ENCODE measurements at regions not wholly inside any gene's neighbourhood (a gene's known extent, or its start where the extent isn't known, plus 50 kb on each side); places are given as distances from the start of the nearest gene placed in this dataset.

GRCh38 chr6:105578179-105578707, 175.4 kb upstream of the PREP start:
- no peaks in the 10 kb centered on the region for H3K9me3 ChIP-seq (ENCODE audit: control insufficient read depth, insufficient read depth, low read length)
- H3K27ac ChIP-seq (ENCODE audit: low read length), result no peak overlapping the region
- TF ChIP-seq, protein P1, sequence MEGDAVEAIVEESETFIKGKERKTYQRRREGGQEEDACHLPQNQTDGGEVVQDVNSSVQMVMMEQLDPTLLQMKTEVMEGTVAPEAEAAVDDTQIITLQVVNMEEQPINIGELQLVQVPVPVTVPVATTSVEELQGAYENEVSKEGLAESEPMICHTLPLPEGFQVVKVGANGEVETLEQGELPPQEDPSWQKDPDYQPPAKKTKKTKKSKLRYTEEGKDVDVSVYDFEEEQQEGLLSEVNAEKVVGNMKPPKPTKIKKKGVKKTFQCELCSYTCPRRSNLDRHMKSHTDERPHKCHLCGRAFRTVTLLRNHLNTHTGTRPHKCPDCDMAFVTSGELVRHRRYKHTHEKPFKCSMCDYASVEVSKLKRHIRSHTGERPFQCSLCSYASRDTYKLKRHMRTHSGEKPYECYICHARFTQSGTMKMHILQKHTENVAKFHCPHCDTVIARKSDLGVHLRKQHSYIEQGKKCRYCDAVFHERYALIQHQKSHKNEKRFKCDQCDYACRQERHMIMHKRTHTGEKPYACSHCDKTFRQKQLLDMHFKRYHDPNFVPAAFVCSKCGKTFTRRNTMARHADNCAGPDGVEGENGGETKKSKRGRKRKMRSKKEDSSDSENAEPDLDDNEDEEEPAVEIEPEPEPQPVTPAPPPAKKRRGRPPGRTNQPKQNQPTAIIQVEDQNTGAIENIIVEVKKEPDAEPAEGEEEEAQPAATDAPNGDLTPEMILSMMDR (IDR thresholded peaks at IDR 0.05), result no peak
- Mint-ChIP-seq H3K27ac (no peak overlapping the region), H3K4me1 (no peaks in the 10 kb centered on the region), H3K4me3 (no peak overlapping the region), H3K9me3 (no peaks in the 10 kb centered on the region), H3K36me3 (no peaks in the 10 kb centered on the region), H3K27me3 (ENCODE audit: low read depth in 2 of 2) (peaks cover 9 to 14% of the 10 kb centered on the region in 2 donors)
- H3K4me1 ChIP-seq (ENCODE audit: control insufficient read depth, insufficient read depth, low read length), result no peaks in the 10 kb centered on the region
- WGBS (ENCODE audit: insufficient coverage), result no CpG with 5 or more reads among the region's 1 CpG
- intact Hi-C loops (cut with micrococcal nuclease), result no loop called here
- no peak for DNase-seq
- no peak for ATAC-seq
- H3K27me3 ChIP-seq (ENCODE audit: control insufficient read depth, insufficient read depth, low read length), result no peaks in the 10 kb centered on the region
- no peak overlapping the region for H3K4me3 ChIP-seq (ENCODE audit: low read length)
- H3K36me3 ChIP-seq (ENCODE audit: control insufficient read depth, insufficient read depth, low read length), result no peaks in the 10 kb centered on the region

- Mint-ChIP-seq H3K9me3 (no peaks in the 10 kb centered on the region), H3K4me1 (no peaks in the 10 kb centered on the region), H3K36me3 (no peaks in the 10 kb centered on the region), H3K27me3 (ENCODE audit: low read depth in 2 of 2) (peaks cover 14 to 15% of the 10 kb centered on the region in 2 donors), H3K4me3 (no peak overlapping the region), H3K27ac (no peak overlapping the region)
- intact Hi-C loops (cut with micrococcal nuclease), result no loop called here
- no peaks in the 10 kb centered on the region for H3K4me1 ChIP-seq (ENCODE audit: control insufficient read depth, insufficient read depth, low read length)
- H3K4me3 ChIP-seq (ENCODE audit: low read length), result no peak overlapping the region
- H3K27me3 ChIP-seq (ENCODE audit: control insufficient read depth, insufficient read depth, low read length), result no peaks in the 10 kb centered on the region
- ATAC-seq, result no peak
- DNase-seq, result no peak
- no CpG with 5 or more reads among the region's 2 CpGs for WGBS (ENCODE audit: insufficient coverage)
- H3K9me3 ChIP-seq (ENCODE audit: control insufficient read depth, insufficient read depth, low read length), result no peaks in the 10 kb centered on the region
- TF ChIP-seq, protein P1 (IDR thresholded peaks at IDR 0.05), result no peak
- no peak overlapping the region for H3K27ac ChIP-seq (ENCODE audit: low read length)
- no peaks in the 10 kb centered on the region for H3K36me3 ChIP-seq (ENCODE audit: control insufficient read depth, insufficient read depth, low read length)
Measured at GRCh38 chr6:105573556-105573955, 170.7 kb upstream of the PREP start.

DNA sequence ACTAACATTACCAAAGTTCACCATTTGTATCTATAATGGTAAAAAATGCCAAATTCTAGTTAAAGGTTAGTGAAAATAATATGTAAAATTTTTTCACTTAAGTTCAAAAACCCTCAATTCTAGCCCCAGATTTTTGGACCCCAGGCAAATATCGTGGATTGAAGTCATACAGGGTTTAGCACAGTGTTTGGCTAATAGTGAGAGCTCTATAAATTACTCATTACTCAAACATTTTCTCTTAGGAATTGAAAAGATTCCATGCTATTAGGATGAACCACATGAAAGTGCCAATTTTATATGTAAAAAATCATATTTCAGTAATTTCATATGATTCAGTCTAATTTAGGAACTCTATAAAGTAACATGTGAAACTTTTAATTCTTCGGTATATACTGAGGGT, 170.3 kb upstream of the PREP start:
- DNase-seq (no peak), ATAC-seq (no peak)
- Mint-ChIP-seq H3K4me3 (no peak overlapping the region), H3K9me3 (no peaks in the 10 kb centered on the region), H3K27ac (no peak overlapping the region), H3K36me3 (no peaks in the 10 kb centered on the region), H3K4me1 (no peaks in the 10 kb centered on the region), H3K27me3 (ENCODE audit: low read depth in 2 of 2) (peaks cover 14 to 15% of the 10 kb centered on the region in 2 donors)
- no peaks in the 10 kb centered on the region for H3K36me3 ChIP-seq (ENCODE audit: control insufficient read depth, insufficient read depth, low read length)
- 100% methylated on average over 1 of the region's 2 CpGs for WGBS (ENCODE audit: insufficient coverage)
- intact Hi-C loops (cut with micrococcal nuclease), result no loop called here
- H3K4me3 ChIP-seq (ENCODE audit: low read length), result no peak overlapping the region
- H3K9me3 ChIP-seq (ENCODE audit: control insufficient read depth, insufficient read depth, low read length), result no peaks in the 10 kb centered on the region
- H3K4me1 ChIP-seq (ENCODE audit: control insufficient read depth, insufficient read depth, low read length), result no peaks in the 10 kb centered on the region
- H3K27me3 ChIP-seq (ENCODE audit: control insufficient read depth, insufficient read depth, low read length), result no peaks in the 10 kb centered on the region
- no peak overlapping the region for H3K27ac ChIP-seq (ENCODE audit: low read length)
- TF ChIP-seq, protein P1 (IDR thresholded peaks at IDR 0.05), result no peak

GRCh38 chr6:105570416-105570815, 167.5 kb upstream of the PREP start:
- no peaks in the 10 kb centered on the region for H3K9me3 Mint-ChIP-seq
- ATAC-seq (no peak), DNase-seq (no peak)
- peaks cover 7 to 22% of the 10 kb centered on the region in 2 donors for H3K27me3 Mint-ChIP-seq (ENCODE audit: low read depth in 2 of 2)
- H3K36me3 ChIP-seq (ENCODE audit: control insufficient read depth, insufficient read depth, low read length), result no peaks in the 10 kb centered on the region
- no peaks in the 10 kb centered on the region for H3K4me1 Mint-ChIP-seq
- H3K9me3 ChIP-seq (ENCODE audit: control insufficient read depth, insufficient read depth, low read length), result no peaks in the 10 kb centered on the region
- 82% methylated on average over 3 of the region's 3 CpGs for WGBS (ENCODE audit: insufficient coverage)
- no peak overlapping the region for H3K4me3 Mint-ChIP-seq
- no peaks in the 10 kb centered on the region for H3K27me3 ChIP-seq (ENCODE audit: control insufficient read depth, insufficient read depth, low read length)
- no peaks in the 10 kb centered on the region for H3K36me3 Mint-ChIP-seq
- H3K4me1 ChIP-seq (ENCODE audit: control insufficient read depth, insufficient read depth, low read length), result no peaks in the 10 kb centered on the region
- H3K4me3 ChIP-seq (ENCODE audit: low read length), result no peak overlapping the region
- intact Hi-C loops (cut with micrococcal nuclease), result no loop called here
- no peak overlapping the region for H3K27ac Mint-ChIP-seq
- TF ChIP-seq, protein P1 (IDR thresholded peaks at IDR 0.05), result no peak
- no peak overlapping the region for H3K27ac ChIP-seq (ENCODE audit: low read length)

Measured in natural killer cell (primary cell).